HG03378 (cell line): ENCODE measurements at regions not wholly inside any gene's neighbourhood (a gene's known extent, or its start where the extent isn't known, plus 50 kb on each side); places are given as distances from the start of the nearest gene placed in this dataset.
"Not testable (repeated sequence)": the region's sequence is repeated elsewhere in the genome, so short reads cannot be mapped to it uniquely, and the experiment has no call there.

ENCODE experiments used
- ATAC-seq: cut with Tn5 transposase; IDR thresholded peaks from one replicate; pipeline ENCODE4 v1.9.1; 2021; ENCODE audit warnings: mild to moderate bottlenecking, moderate library complexity; ENCODE audit not compliant: unreplicated experiment

- no peak for ATAC-seq
Measured at GRCh38 chr2:59413751-59414570, 1139.5 kb downstream of the BCL11A start.

GRCh38 chr2:59399126-59399525, 1154.3 kb downstream of the BCL11A start:
- ATAC-seq = no peak

GRCh38 chr2:59398081-59398480, 1155.4 kb downstream of the BCL11A start:
- ATAC-seq = no peak

DNA sequence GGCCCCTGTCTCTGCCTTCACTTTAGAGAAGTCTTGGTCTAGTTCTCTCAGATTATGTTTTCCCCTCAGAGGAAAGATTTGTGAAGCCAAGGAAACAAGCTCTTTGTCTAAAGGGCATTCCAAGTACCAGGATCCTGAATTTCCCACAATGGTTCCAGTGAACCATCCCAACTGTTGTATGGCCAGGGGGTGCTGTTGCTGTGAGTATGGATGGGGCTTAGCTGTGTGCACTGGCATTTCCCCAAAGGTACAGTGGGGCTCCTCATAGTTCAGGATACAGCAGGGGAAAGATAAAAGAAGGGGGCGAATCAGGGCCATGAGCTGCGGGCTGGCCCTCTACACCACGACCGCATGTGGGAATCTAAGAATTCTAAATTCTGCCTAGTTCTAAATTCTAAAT, 1154.0 kb upstream of the FANCL start:
- ATAC-seq = no peak

- ATAC-seq = no peak
Measured at GRCh38 chr2:59391896-59392295, 1150.8 kb upstream of the FANCL start.

DNA sequence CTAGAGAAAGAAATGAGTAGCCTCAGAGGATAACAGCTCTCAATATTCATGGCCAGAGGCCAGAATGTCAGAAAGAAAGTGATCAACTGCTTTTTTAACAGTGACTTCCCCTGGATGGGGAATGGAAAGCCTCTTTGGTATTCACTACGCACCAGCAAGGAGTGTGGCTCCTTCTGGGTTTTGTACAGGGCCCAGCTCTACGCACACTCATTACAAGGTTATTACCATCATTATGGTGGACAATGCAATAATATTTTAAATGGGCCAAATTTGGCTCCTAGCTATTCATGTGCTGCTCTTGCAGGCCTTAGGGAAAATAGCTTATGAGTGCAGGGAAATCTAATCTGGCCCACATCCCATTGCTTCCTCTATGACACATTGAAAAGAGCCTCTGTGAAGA, 1149.5 kb upstream of the FANCL start:
- ATAC-seq = no peak

GRCh38 chr2:59389240-59389639, 1148.1 kb upstream of the FANCL start:
- ATAC-seq = no peak

DNA sequence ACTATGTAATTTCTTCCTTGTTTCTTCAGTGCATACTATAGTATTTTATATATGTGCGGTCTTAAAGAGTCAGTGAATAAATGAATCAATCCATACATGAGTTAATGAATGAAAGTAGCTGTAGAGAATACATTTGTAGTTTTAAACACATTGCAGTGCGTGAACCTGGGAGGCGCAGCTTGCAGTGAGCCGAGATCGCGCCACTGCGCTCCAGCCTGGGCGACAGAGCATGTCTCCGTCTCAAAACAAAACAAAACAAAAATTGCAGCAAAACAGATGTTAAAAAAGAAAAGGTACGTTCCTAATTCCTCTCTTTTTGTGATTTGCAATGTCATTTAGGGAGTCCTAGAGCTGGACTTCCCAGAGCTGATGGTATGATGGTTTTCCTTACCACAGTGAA, 1144.8 kb upstream of the FANCL start:
- no peak for ATAC-seq

DNA sequence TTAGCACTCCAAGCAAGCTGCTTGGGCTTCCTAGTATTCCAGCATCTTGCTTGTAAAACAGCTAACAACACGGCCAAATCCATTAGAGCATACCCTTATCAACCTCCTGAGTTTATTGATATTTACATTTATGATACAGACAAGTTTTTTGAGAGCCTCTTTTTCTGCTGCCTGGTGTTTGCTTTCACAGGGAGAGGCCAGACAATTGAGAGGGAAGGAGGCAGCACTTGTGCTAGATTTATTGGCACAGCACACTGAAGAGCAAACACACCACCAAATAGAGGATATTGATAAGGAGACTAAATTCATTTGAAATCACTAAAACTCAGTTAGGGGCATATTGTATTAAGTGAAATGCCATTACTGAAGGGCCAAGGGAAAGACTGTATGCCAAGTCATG, 1142.3 kb upstream of the FANCL start:
- no peak for ATAC-seq

- no peak for ATAC-seq
Measured at GRCh38 chr2:59378127-59378526, 1137.0 kb upstream of the FANCL start.

DNA sequence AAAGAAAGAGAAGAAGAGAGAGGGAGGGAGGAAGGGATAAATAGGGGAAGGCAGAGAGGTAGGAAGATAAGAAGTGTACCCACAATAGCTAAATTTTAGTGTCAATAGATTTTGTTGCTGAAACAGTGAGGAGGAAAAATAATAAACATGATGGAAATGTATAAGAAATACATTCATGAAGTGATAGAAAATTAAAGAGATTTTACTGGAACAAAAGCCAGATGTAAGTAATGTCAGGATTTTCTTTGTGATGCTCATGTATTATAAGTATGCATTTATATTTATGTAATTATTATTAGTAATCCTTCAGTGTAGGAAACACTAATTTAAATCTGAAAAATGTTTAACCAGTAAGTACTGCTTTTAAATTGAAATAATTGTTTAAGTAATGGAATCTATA, 1125.2 kb upstream of the FANCL start:
- no peak for ATAC-seq

- ATAC-seq = no peak
Measured at GRCh38 chr2:59354498-59354897, 1113.4 kb upstream of the FANCL start.

- no peak for ATAC-seq
Measured at GRCh38 chr2:59353306-59353921, 1112.3 kb upstream of the FANCL start.

GRCh38 chr2:59342166-59342565, 1101.0 kb upstream of the FANCL start:
- no peak for ATAC-seq

GRCh38 chr2:59339837-59340207, 1098.7 kb upstream of the FANCL start:
- no peak for ATAC-seq

DNA sequence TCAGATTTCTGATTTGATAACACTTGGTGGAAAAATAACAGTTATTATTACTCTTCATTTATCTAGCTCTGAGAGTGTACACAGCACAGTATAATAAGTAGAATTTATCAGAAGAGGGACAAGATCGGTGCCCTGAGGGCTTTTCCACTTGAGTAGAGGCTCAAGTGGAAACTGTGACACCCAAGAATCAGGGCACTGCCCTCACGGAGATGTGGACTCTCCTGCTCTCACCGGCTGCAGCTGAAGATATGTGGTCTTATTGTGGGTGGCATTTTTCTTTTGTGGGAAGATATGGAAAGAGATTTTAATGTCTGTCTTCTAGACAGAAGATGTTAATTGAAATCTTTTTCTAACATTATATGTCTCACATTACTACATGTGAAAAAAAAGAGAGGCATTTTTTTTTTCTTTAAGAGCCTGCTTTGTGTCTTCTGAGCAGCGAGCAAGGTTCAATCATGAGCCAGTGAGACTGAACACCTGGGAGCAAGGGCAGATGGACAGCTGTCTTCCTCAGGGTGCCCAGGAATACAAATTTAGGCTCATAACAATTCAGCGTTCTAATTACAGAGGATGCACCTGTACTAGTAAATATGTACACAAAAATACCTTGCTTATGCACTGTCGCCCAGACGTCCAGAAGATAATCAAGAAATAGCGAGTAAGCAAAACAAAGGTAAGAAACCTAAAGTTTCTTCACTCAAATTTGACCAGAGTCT, 1098.2 kb upstream of the FANCL start:
- ATAC-seq = no peak

DNA sequence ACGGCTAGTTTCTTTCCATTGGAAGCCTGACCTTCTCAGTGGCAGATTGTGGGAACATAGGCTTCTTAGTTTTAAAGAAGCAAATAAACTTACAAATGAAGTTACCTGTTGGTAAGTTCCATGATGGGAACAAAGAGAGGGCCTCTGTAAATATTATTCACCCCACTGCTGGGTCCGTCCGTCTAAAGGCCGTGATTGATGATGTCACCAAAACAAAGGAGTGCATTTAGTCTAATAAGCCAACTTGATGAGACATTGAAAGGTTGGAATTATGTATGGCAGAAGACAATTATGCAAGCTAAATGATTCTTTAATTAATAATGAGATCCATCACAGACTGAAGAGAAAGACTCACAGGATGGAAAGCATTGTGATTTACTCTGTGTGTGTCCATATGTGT, 1091.9 kb upstream of the FANCL start:
- no peak for ATAC-seq

GRCh38 chr2:59326581-59327365, 1085.6 kb upstream of the FANCL start:
- ATAC-seq = not testable (repeated sequence)

DNA sequence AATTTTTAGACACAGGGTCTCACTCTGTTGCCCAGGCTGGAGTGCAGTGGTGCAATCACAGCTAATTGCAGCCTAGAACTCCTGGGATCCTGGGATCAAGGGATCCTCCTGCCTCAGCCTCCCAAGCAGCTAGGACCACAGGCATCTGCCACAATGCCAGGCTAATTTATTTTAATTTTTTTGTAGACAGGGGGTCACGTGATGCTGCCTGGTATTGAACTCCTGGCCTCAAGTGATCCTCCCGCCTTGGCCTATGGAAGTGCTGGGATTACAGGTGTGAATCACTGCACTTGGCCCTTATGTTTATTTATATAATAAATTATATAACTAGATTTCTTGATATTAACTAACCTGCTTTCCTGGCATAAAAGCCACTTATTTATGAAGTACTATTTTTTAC, 1081.7 kb upstream of the FANCL start:
- no peak for ATAC-seq

GRCh38 chr2:59322005-59322404, 1080.9 kb upstream of the FANCL start:
- no peak for ATAC-seq

- ATAC-seq = no peak
Measured at GRCh38 chr2:59314031-59314766, 1073.1 kb upstream of the FANCL start.
